IPS DF 4.7 (cell line): ENCODE measurements at regions not wholly inside any gene's neighbourhood (a gene's known extent, or its start where the extent isn't known, plus 50 kb on each side); places are given as distances from the start of the nearest gene placed in this dataset.

Experiments
- DNase-seq: peaks from one replicate; pipeline ENCODE4 v3.0.0-alpha.2; 2013; ENCODE audit warnings: low spot score; ENCODE audit errors: extremely low read depth

GRCh38 chr11:27968461-27968860, 139.5 kb downstream of the KIF18A start:
- no peak for DNase-seq

GRCh38 chr11:27965559-27965958, 142.4 kb downstream of the KIF18A start:
- DNase-seq = no peak

DNA sequence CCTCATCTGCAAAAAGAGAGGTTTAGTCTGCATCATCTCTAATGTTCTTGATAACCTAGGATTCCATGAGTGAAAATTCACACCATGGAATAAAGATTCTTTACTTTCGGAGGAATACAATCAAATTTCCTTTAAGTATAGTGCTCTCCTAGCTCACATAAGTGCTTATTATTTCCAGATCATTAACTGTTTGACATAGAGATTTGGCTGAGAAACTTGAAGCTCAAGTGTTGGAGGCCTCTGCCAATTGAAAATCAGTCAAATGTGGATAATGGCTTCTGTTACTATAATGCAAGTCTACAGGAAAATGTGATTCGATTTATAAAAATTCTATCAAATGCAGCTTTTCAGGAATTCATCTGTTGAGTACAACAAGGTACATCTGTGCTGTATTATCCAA, 144.6 kb downstream of the KIF18A start:
- no peak for DNase-seq

DNA sequence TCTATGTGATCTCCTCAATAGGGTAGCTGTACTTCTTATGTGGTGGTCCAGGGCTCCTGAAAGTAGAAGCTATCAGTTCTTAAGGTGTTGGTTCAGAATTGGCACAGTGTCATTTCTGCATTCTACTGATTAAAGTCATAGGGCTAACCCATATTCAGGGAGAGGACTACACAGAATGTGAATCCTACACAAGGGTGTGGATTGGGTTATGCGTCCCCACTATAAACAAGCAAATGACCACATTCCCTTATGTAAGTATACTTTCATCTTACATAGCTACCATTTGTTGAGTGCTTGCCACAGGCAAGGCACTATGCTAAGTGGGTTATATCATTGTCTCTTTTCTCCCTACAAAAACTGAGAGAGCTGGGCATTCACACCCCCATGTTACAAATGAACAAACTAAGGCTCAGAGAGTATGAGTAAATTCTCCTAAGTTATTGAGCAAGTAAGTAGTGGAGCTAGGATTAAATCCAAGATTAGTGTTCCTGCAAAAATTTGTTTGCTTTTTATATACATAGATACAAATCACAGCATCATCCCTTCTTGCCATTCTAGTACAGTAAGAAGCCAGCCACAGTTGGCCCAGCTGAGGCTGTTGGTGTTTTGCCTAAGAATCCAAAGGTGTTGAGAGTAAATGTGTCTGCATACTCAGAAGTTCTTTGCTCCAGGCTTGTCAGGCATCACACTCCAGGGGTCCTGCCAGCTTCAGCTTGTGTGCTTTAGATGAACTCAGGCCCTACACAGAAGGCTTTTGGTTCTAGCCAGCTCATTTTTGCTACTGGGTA, 157.8 kb downstream of the KIF18A start:
- DNase-seq = no peak

DNA sequence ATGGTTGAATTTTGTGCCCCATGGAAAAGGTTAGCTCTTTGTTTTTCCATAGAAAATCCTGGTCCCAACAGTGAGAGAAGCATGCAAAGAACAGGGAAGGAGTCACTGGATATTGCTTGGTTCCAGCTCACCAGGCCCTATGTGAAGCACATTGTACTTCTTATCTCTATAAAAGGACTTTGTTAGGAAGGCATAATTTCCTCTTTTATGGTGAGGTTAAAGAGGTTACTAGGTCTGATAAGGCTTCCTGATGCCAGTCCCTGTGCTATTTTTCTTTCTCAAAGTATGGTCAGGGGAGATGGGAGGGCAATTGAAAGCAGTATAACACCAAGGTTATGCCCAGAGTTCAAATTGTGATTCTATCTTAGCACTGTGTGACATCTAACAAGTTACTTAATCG, 162.6 kb downstream of the KIF18A start:
- no peak for DNase-seq

- DNase-seq = no peak
Observed at GRCh38 chr11:27938011-27938410, 169.9 kb downstream of the KIF18A start.

DNA sequence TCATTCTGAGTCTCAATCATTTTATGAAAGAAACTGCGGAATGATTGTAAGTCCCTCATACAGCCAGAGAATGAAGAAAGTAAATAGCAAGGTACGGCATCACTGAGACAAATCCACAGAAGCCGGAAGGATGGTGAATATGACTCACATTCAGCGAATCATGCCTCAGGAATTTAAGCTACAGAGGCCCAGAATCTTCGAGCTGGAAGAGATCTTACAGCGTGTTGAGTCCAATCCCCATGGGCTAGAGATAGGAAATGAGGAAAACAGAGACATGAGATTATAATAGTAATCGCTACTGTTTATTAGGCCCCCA, 173.2 kb downstream of the KIF18A start:
- no peak for DNase-seq

- DNase-seq = peak; percentile 46
Observed at GRCh38 chr11:27933992-27934829, 173.7 kb downstream of the KIF18A start.

- no peak for DNase-seq
Observed at GRCh38 chr11:27931770-27932169, 176.2 kb downstream of the KIF18A start.

- no peak for DNase-seq
Observed at GRCh38 chr11:27930946-27931345, 177.0 kb downstream of the KIF18A start.

DNA sequence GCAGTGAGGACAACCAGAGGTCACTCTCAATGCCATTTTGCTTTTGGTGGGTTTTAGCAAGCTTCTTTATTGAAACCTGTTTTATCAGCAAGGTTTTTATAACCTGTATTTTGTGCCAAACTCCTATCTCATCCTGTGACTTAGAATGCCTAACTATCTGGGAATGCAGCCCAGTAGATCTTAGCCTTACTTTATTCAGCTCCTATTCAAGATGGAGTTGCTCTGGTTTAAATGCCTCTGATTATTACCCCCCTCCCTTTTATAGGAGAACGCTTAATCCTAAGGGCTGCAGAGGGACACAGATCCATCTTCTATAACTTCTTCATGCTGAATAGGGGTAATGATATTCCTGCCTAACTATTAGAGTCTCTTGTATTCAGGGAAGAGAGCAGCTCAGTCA, 179.1 kb downstream of the KIF18A start:
- no peak for DNase-seq

- no peak for DNase-seq
Observed at GRCh38 chr11:27926981-27927481, 180.9 kb downstream of the KIF18A start.

DNA sequence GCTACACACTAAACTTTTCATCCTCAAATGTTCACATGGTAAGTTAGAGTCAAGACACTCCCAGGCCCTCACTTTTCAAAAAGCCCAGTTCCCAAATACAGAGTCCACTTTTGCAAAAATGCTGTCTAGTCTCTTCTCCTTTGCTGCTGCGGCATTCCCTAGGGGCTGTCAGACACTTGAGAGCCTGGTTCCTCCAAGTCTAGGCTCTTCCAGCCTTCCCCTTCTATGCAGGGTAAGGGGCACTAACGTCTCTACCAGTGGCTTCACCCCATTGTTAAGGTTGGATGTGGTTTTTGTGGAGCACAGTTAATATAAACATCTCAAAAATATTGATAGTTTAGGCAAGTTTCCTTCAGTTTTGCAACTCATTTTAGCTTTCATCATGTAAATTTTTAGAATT, 181.5 kb downstream of the KIF18A start:
- DNase-seq = no peak

GRCh38 chr11:27921472-27921871, 186.5 kb downstream of the KIF18A start:
- DNase-seq = no peak

DNA sequence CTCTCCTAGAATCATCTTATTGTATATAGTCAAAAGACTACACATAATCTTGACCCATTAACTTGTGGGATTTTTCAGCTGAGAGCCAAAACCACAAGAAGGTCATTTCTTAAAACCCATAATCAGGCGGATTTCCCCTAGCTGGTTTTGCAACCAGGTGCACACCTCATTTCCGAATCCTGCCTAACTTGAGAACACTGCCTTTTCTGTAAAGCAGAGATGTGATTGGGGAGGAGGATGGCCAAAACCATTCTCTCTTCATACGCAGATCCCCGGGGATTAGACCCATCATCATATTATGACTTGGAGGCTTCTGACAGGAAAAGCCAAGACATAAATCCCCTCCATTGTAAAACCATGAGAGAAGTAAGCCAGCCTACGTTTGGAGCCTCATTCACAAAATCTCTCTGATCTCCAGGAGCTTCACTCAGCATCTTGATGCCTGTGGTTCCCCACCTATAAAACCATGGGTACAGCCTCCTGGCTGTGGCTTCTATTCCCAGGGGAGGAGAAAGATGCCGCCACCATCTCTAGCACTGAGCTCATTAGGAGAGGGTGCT, 191.3 kb downstream of the KIF18A start:
- no peak for DNase-seq

DNA sequence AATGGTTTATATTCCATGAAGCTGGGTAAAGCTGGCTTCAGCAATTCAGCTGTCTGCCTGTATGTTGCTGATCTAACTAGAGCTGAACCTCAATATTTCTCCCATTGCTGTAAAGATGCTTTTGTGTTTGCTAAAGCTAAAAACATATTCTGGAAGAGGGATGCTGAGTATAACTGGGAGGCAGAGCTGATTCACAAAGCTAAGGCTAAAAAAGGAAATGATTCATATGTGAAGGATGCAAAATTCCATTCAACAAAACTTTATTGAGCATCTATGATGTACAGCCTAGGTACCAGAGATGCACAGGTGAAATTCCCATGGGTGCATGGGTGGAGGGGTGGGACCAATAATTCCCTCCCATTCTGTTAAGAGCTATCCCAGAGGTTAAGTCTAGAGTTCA, 193.9 kb downstream of the KIF18A start:
- DNase-seq = no peak

GRCh38 chr11:27913650-27914049, 194.3 kb downstream of the KIF18A start:
- no peak for DNase-seq

- DNase-seq = no peak
Observed at GRCh38 chr11:27912916-27913315, 195.0 kb downstream of the KIF18A start.

GRCh38 chr11:27910186-27910931, 197.6 kb downstream of the KIF18A start:
- DNase-seq = no peak

GRCh38 chr11:27909386-27909785, 198.6 kb downstream of the KIF18A start:
- no peak for DNase-seq

GRCh38 chr11:27908621-27909020, 199.3 kb downstream of the KIF18A start:
- no peak for DNase-seq

GRCh38 chr11:27907530-27907929, 200.4 kb downstream of the KIF18A start:
- no peak for DNase-seq
